RWPE1 (cell line): ENCODE measurements at regions not wholly inside any gene's neighbourhood (a gene's known extent, or its start where the extent isn't known, plus 50 kb on each side); places are given as distances from the start of the nearest gene placed in this dataset.

Experiments used
- CTCF ChIA-PET: fragments of 350-600 bp; sonication (Branson Sonifier 250); formaldehyde crosslinking; extraction: SDS; loops from one replicate; lab custom pipeline; 2021; lab: Yijun Ruan, JAX
- POLR2A ChIA-PET: fragments of 400-600 bp; formaldehyde crosslinking; extraction: SDS; loops from one replicate; lab custom pipeline; 2020; ENCODE audit warnings: antibody characterized with exemption; ENCODE audit not compliant: low non-redundant PET; lab: Yijun Ruan, JAX
- DNase-seq: peaks from one replicate; pipeline ENCODE4 v3.0.0; 2012; ENCODE audit warnings: low spot score
- H3K27ac ChIP-seq: fragments of 450-650 bp; 2 replicates; pipeline ENCODE4 v1.5.1; 2017
- TF ChIP-seq, protein P1 (sequence below): fragments of 450-650 bp; conservative IDR thresholded peaks from 2 replicates; pipeline ENCODE4 v1.5.1; 2017; ENCODE audit warnings: low read depth, mild to moderate bottlenecking

DNA sequence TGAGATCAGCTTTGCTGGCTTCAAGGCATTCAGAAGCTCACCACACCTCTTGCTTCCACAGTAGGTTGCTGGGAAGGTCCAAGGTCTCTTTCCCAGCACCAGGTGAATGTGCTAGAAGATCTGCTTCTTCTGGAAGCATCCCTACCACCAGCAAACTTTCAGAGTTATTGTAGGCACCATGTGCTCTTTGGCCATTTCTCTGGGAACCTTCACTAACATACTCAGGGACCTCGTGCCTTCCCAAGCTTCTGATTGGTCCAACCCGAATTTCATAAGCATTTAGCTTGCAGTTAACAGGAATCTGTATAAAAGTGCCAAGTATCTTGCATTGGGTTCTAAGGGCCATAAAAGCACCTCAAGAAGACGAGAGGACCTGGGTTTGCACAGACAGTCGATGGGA is 86.5 kb upstream of the ARL4C start:
- CTCF ChIA-PET, result interaction anchor here (0.7 kb wide), 2 partner anchors 491 to 995 kb away, joined by 3 read pairs; no protein-coding TSS in a partner anchor
- POLR2A ChIA-PET, result no interaction called here
- TF ChIP-seq, protein P1, sequence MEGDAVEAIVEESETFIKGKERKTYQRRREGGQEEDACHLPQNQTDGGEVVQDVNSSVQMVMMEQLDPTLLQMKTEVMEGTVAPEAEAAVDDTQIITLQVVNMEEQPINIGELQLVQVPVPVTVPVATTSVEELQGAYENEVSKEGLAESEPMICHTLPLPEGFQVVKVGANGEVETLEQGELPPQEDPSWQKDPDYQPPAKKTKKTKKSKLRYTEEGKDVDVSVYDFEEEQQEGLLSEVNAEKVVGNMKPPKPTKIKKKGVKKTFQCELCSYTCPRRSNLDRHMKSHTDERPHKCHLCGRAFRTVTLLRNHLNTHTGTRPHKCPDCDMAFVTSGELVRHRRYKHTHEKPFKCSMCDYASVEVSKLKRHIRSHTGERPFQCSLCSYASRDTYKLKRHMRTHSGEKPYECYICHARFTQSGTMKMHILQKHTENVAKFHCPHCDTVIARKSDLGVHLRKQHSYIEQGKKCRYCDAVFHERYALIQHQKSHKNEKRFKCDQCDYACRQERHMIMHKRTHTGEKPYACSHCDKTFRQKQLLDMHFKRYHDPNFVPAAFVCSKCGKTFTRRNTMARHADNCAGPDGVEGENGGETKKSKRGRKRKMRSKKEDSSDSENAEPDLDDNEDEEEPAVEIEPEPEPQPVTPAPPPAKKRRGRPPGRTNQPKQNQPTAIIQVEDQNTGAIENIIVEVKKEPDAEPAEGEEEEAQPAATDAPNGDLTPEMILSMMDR, result no peak
- DNase-seq, result no peak
- no peak overlapping the region for H3K27ac ChIP-seq

DNA sequence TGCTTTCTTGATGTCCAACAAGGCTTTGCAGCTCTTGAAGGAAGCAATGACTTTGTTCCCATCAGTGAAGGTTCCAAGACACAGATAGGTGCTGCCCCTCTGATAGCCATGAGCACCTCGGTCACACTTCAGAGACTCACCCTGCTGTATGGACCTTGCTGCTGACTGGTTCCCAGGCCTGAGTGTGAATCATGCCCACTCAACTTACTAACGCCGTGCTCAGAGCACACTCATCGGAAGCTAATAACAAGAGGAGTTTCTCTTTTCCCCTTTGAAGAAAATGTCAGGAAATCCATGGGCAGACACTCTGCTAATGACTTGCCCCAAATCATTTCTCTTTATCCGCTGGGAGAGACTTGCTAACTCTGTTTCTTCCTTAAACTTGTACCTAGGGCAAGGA is 83.8 kb upstream of the ARL4C start:
- ChIA-PET POLR2A (no interaction called here), CTCF (interaction anchor here (1.0 kb wide), 1 partner anchor 29 kb away, joined by 3 read pairs; no protein-coding TSS in a partner anchor)
- TF ChIP-seq, protein P1, result no peak
- no peak overlapping the region for H3K27ac ChIP-seq
- DNase-seq, result no peak

DNA sequence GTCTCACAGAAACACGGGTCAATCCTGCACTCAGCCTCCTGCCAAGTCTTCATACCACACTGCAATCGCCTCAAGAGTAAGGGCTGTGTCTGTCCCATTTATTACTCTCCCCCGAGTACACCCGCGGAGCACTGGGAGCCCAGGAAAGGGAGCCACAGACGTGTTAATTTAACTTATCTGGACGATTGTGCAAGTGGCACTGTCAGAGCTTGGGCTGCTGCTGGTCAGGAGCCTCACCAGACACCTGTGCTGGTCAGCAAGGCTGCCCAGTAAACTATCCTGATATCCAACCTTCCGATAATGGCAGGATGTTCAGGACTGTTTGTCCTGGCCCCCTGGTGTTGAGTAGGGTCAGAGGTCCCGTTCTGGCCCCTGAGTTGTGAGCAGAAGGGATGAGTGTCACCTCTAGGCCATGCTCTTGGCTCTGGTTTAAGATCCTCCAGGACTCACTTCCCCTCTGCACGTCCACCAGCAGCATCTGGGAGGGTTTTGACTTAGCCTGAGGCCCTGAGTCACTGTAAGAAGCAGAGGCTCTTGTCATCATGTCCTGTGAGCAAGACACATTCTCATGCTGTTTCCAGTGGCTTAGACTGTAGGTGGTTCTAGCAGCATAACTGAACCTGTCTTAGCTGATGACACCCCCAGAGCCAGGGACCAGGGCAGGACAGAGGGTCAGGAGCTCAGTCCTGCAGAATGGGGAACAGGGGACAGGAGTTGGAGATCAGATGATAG is 82.5 kb upstream of the ARL4C start:
- ChIA-PET POLR2A (no interaction called here), CTCF (interaction anchor here (0.6 kb wide), 1 partner anchor 1483 kb away, joined by 6 read pairs; no protein-coding TSS in a partner anchor)
- H3K27ac ChIP-seq, result no peak overlapping the region
- DNase-seq, result no peak
- TF ChIP-seq, protein P1, result no peak

DNA sequence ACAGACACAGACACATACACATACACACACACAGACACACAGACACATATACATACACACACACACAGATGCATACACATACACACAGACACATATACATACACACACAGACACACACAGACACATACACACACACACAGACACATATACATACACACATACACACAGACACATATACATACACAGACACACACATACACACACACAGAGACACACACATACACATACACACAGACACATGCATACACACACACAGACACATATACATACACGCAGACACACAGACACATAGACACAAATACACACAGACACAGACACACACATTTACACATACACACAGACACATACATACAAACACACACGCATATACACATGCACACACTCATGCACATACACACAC is 81.5 kb upstream of the ARL4C start:
- no peak for DNase-seq
- CTCF ChIA-PET, result no interaction called here
- no peak overlapping the region for H3K27ac ChIP-seq
- POLR2A ChIA-PET, result no interaction called here
- TF ChIP-seq, protein P1, result no peak

DNA sequence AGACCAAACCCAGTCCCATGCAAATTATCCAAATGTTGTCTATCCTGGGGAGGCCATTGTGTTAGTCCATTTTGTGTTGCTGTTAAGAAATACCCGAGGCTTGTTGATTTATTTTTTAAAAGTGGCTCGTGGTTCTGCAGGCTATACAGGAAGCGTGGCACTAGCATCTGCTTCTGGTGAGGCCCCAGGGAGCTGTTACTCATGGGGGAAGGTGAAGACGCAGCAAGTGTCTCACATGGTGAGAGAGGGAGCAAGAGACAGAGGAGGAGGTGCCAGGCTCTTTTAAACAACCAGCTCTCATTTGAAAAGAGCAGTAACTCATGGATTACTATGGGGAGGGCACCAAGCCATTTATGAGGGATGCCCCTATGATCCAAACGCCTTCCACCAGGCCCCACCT is 80.3 kb upstream of the ARL4C start:
- no peak overlapping the region for H3K27ac ChIP-seq
- ChIA-PET POLR2A (no interaction called here), CTCF (interaction anchor here (1.0 kb wide), 1 partner anchor 540 kb away, joined by 3 read pairs; no protein-coding TSS in a partner anchor)
- DNase-seq, result no peak
- TF ChIP-seq, protein P1, result no peak

DNA sequence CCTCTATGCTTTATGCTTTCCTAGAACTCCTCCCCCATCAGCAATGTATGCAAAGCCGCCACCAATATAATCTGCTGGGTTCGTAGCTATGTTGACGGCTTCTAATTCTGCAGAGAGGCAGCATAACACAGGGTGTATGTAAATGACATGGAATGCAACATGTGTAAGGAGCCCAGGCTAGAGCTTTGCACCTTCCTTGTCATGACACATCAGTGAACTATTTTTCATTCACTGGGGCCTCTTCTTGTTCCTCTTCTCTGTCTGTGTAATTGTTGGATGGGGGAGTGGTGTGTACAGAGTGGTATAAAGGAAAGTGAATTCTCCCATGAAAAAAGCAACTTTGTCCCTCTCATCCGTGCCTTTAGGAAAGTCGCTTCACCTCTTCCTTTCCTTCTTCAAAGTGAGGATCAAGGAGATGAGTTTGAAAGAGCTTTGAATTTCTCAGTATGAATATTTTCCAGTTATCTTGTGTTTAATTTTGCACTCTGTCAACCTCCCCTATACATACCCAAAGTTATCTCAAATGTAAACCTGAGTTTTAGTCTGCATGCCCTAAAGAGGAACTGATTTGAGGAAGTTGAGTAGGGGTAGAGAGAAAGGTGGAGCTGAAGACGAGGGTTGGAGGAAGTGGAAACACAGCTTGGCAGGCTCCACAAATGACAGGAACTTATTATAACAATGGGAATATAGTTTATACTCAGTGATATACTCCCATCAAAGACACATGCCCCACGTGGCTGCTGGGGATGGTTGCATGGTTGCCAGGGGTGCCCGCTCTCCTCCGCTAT is 74.9 kb upstream of the ARL4C start:
- TF ChIP-seq, protein P1, result no peak
- H3K27ac ChIP-seq, result no peak overlapping the region
- CTCF ChIA-PET, result interaction anchor here (0.6 kb wide), 1 partner anchor 55 kb away, joined by 3 read pairs; no protein-coding TSS in a partner anchor
- DNase-seq, result no peak
- POLR2A ChIA-PET, result no interaction called here
